ENCODE measurements at regions not wholly inside any gene's neighbourhood (a gene's known extent, or its start where the extent isn't known, plus 50 kb on each side); places are given as distances from the start of the nearest gene placed in this dataset.

DNA sequence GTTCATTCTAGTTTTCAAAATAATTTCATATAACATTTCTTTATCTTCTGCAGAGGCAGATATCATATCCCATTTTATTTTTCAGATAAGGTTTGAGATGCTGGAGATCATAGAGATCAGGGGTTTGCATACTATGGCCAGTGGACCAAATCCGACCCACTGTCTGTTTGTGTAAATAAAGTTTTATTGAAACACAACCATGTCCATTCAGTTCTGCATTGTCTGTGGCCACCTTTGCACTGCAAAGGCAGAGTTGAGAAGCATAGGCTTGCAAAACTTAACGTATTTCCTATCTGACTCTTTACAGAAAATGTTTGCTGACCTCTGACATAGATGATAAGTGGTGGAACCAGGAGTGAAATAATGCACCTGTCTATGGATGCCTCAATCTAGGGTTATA lies 63.9 kb upstream of the SOD3 start:
- no peaks in the 10 kb centered on the region for H3K79me1 ChIP-seq (ENCODE audit: low read length)
- H3K27me3 ChIP-seq (ENCODE audit: insufficient read depth, low read length), result no peaks in the 10 kb centered on the region
- no peak overlapping the region for H4K12ac ChIP-seq (ENCODE audit: low read depth, low read length)
- H3K4ac ChIP-seq (ENCODE audit: low read depth, low read length), result no peak overlapping the region
- H3K14ac ChIP-seq (ENCODE audit: low read length), result no peak overlapping the region
- no peak overlapping the region for H3K9ac ChIP-seq (ENCODE audit: low read length)
- H3K4me1 ChIP-seq (ENCODE audit: control insufficient read depth in 1 of 2, insufficient read depth in 2 of 2, low read length in 2 of 2), result no peaks in the 10 kb centered on the region
- H2BK5ac ChIP-seq (ENCODE audit: low read depth, low read length, poor library complexity), result no peak overlapping the region
- H2AK5ac ChIP-seq (ENCODE audit: low read length), result no peak overlapping the region
- no peak overlapping the region for H4K91ac ChIP-seq (ENCODE audit: low read depth, low read length)
- H3K18ac ChIP-seq (ENCODE audit: low read length), result no peak overlapping the region
- no peak overlapping the region for H2BK120ac ChIP-seq (ENCODE audit: insufficient read depth, low read length, poor library complexity)
- peaks cover 2% of the 10 kb centered on the region for H3K9me3 ChIP-seq (ENCODE audit: insufficient read depth, low read depth, low read length)
- no peak overlapping the region for H2AFZ ChIP-seq (ENCODE audit: insufficient read depth, low read length, poor library complexity)
- no peak overlapping the region for H3K4me3 ChIP-seq (ENCODE audit: low read depth, low read length)
- no peaks in the 10 kb centered on the region for H3K36me3 ChIP-seq (ENCODE audit: control insufficient read depth in 1 of 2, insufficient read depth in 2 of 2, low read length in 2 of 2)
- H4K8ac ChIP-seq (ENCODE audit: low read depth, low read length), result no peak overlapping the region
- no peaks in the 10 kb centered on the region for H3K79me2 ChIP-seq (ENCODE audit: control insufficient read depth, insufficient read depth, low read length, poor library complexity)
- DNase-seq, result no peak
- no peak overlapping the region for H3K23ac ChIP-seq (ENCODE audit: low read length)
- no peak overlapping the region for H3K27ac ChIP-seq (ENCODE audit: low read depth, low read length)
- WGBS (ENCODE audit: extremely low coverage, insufficient coverage, insufficient read length), result no CpG with 5 or more reads among the region's 2 CpGs
- H2BK12ac ChIP-seq (ENCODE audit: low read length), result no peak overlapping the region
- no peak overlapping the region for H3K4me2 ChIP-seq (ENCODE audit: low read length)

DNA sequence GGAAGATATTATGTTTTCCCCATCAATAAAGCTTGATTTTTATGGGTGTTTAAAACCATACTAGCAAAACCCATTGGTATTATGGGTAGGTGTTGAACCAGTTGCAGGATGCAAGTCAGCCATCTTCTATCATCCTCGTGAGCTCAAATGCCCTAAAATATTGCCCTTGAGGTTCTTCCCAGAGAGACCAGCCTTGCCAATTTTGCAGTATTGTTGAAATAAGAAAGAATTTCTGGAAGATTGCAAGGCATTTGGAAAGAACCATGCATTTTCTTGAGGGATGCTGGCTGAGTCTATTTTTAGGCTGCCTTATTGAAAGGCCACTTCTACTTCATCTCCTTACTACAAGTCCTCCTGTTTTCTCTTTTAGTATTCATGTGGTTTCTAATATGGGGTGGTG lies 60.9 kb upstream of the SOD3 start:
- no peak overlapping the region for H3K4ac ChIP-seq (ENCODE audit: low read depth, low read length)
- WGBS (ENCODE audit: extremely low coverage, insufficient coverage, insufficient read length), result no CpG with 5 or more reads among the region's 1 CpG
- H2BK120ac ChIP-seq (ENCODE audit: insufficient read depth, low read length, poor library complexity), result no peak overlapping the region
- no peak overlapping the region for H3K14ac ChIP-seq (ENCODE audit: low read length)
- H3K18ac ChIP-seq (ENCODE audit: low read length), result no peak overlapping the region
- no peaks in the 10 kb centered on the region for H3K79me1 ChIP-seq (ENCODE audit: low read length)
- no peak overlapping the region for H4K12ac ChIP-seq (ENCODE audit: low read depth, low read length)
- no peak overlapping the region for H3K23ac ChIP-seq (ENCODE audit: low read length)
- H4K8ac ChIP-seq (ENCODE audit: low read depth, low read length), result no peak overlapping the region
- no peak overlapping the region for H3K9ac ChIP-seq (ENCODE audit: low read length)
- H3K4me3 ChIP-seq (ENCODE audit: low read depth, low read length), result no peak overlapping the region
- H3K27ac ChIP-seq (ENCODE audit: low read depth, low read length), result no peak overlapping the region
- no peak overlapping the region for H2BK5ac ChIP-seq (ENCODE audit: low read depth, low read length, poor library complexity)
- no peak overlapping the region for H2AK5ac ChIP-seq (ENCODE audit: low read length)
- H3K27me3 ChIP-seq (ENCODE audit: insufficient read depth, low read length), result no peaks in the 10 kb centered on the region
- H3K4me2 ChIP-seq (ENCODE audit: low read length), result no peak overlapping the region
- H2BK12ac ChIP-seq (ENCODE audit: low read length), result no peak overlapping the region
- peak in 1 of 2 donors; percentile 38 for DNase-seq
- H4K91ac ChIP-seq (ENCODE audit: low read depth, low read length), result no peak overlapping the region
- H3K4me1 ChIP-seq (ENCODE audit: control insufficient read depth in 1 of 2, insufficient read depth in 2 of 2, low read length in 2 of 2), result no peaks in the 10 kb centered on the region
- no peak overlapping the region for H2AFZ ChIP-seq (ENCODE audit: insufficient read depth, low read length, poor library complexity)
- no peaks in the 10 kb centered on the region for H3K36me3 ChIP-seq (ENCODE audit: control insufficient read depth in 1 of 2, insufficient read depth in 2 of 2, low read length in 2 of 2)
- no peaks in the 10 kb centered on the region for H3K79me2 ChIP-seq (ENCODE audit: control insufficient read depth, insufficient read depth, low read length, poor library complexity)
- peaks cover 9% of the 10 kb centered on the region for H3K9me3 ChIP-seq (ENCODE audit: insufficient read depth, low read depth, low read length)

DNA sequence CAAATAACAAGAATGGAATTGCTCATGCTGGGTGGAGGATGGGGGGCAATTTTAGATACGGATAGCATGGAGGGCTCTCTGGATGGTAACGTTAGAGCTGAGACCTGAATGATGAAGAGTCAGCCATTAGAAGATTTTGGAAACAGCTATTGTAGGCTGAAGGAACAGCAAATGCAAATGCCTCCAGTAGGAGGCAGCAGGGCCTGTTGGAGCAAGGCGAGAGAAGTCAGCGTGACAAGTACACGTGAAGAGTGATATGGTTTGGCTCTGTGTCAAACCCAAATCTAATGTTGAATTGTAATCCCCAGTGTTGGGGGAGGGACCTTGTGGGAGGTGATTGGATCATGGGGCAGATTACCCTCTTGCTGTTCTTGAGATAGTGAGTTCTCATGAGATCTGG lies 59.3 kb upstream of the SOD3 start:
- Histone ChIP-seq H2BK12ac (ENCODE audit: low read length) (no peak overlapping the region), H3K27me3 (ENCODE audit: insufficient read depth, low read length) (no peaks in the 10 kb centered on the region), H3K4ac (ENCODE audit: low read depth, low read length) (no peak overlapping the region), H3K79me2 (ENCODE audit: control insufficient read depth, insufficient read depth, low read length, poor library complexity) (no peaks in the 10 kb centered on the region), H4K8ac (ENCODE audit: low read depth, low read length) (no peak overlapping the region), H3K9ac (ENCODE audit: low read length) (no peak overlapping the region), H2BK120ac (ENCODE audit: insufficient read depth, low read length, poor library complexity) (no peak overlapping the region), H3K36me3 (ENCODE audit: control insufficient read depth in 1 of 2, insufficient read depth in 2 of 2, low read length in 2 of 2) (no peaks in the 10 kb centered on the region), H2BK5ac (ENCODE audit: low read depth, low read length, poor library complexity) (no peak overlapping the region), H3K4me1 (ENCODE audit: control insufficient read depth in 1 of 2, insufficient read depth in 2 of 2, low read length in 2 of 2) (no peaks in the 10 kb centered on the region), H3K14ac (ENCODE audit: low read length) (no peak overlapping the region), H4K91ac (ENCODE audit: low read depth, low read length) (no peak overlapping the region), H3K23ac (ENCODE audit: low read length) (no peak overlapping the region), H2AFZ (ENCODE audit: insufficient read depth, low read length, poor library complexity) (no peak overlapping the region), H3K9me3 (ENCODE audit: insufficient read depth, low read depth, low read length) (peaks cover 7% of the 10 kb centered on the region), H2AK5ac (ENCODE audit: low read length) (no peak overlapping the region), H3K79me1 (ENCODE audit: low read length) (no peaks in the 10 kb centered on the region), H3K4me2 (ENCODE audit: low read length) (no peak overlapping the region), H3K4me3 (ENCODE audit: low read depth, low read length) (no peak overlapping the region), H4K12ac (ENCODE audit: low read depth, low read length) (no peak overlapping the region), H3K27ac (ENCODE audit: low read depth, low read length) (no peak overlapping the region), H3K18ac (ENCODE audit: low read length) (no peak overlapping the region)
- peak in 1 of 2 donors; percentile 47 for DNase-seq
- no CpG with 5 or more reads among the region's 5 CpGs for WGBS (ENCODE audit: extremely low coverage, insufficient coverage, insufficient read length)

DNA sequence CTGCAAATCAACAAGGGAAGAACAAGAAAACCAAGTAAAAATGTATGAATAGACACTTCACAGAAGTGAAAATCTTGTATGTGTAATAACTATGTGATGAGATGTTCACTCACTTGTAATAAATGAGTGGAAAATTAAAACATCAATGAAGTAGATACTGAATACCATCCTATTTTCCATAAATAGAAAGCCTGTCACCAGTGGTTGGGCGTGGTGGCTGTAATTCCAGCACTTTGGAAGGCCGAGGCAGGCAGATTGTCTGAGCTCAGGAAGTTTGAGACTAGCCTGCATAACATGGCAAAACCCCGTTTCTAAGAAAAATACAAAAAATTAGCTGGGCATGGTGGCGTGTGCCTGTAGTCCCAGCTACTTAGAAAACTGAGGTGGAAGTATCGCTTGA lies 53.5 kb upstream of the SOD3 start:
- no peak overlapping the region for H3K14ac ChIP-seq (ENCODE audit: low read length)
- no peak overlapping the region for H3K9ac ChIP-seq (ENCODE audit: low read length)
- no peak overlapping the region for H4K12ac ChIP-seq (ENCODE audit: low read depth, low read length)
- no peak for DNase-seq
- H3K27ac ChIP-seq (ENCODE audit: low read depth, low read length), result no peak overlapping the region
- no peaks in the 10 kb centered on the region for H3K27me3 ChIP-seq (ENCODE audit: insufficient read depth, low read length)
- no CpG with 5 or more reads among the region's 5 CpGs for WGBS (ENCODE audit: extremely low coverage, insufficient coverage, insufficient read length)
- no peak overlapping the region for H2BK120ac ChIP-seq (ENCODE audit: insufficient read depth, low read length, poor library complexity)
- H4K8ac ChIP-seq (ENCODE audit: low read depth, low read length), result no peak overlapping the region
- H2AK5ac ChIP-seq (ENCODE audit: low read length), result no peak overlapping the region
- no peak overlapping the region for H2AFZ ChIP-seq (ENCODE audit: insufficient read depth, low read length, poor library complexity)
- H3K79me1 ChIP-seq (ENCODE audit: low read length), result no peaks in the 10 kb centered on the region
- no peak overlapping the region for H3K23ac ChIP-seq (ENCODE audit: low read length)
- H3K4me3 ChIP-seq (ENCODE audit: low read depth, low read length), result no peak overlapping the region
- peaks cover 4% of the 10 kb centered on the region in 2 experiments for H3K4me1 ChIP-seq (ENCODE audit: control insufficient read depth in 1 of 2, insufficient read depth in 2 of 2, low read length in 2 of 2)
- no peak overlapping the region for H2BK5ac ChIP-seq (ENCODE audit: low read depth, low read length, poor library complexity)
- H3K4ac ChIP-seq (ENCODE audit: low read depth, low read length), result no peak overlapping the region
- no peaks in the 10 kb centered on the region for H3K79me2 ChIP-seq (ENCODE audit: control insufficient read depth, insufficient read depth, low read length, poor library complexity)
- no peak overlapping the region for H3K4me2 ChIP-seq (ENCODE audit: low read length)
- no peaks in the 10 kb centered on the region for H3K36me3 ChIP-seq (ENCODE audit: control insufficient read depth in 1 of 2, insufficient read depth in 2 of 2, low read length in 2 of 2)
- H4K91ac ChIP-seq (ENCODE audit: low read depth, low read length), result no peak overlapping the region
- H3K9me3 ChIP-seq (ENCODE audit: insufficient read depth, low read depth, low read length), result peaks cover 5% of the 10 kb centered on the region
- no peak overlapping the region for H3K18ac ChIP-seq (ENCODE audit: low read length)
- no peak overlapping the region for H2BK12ac ChIP-seq (ENCODE audit: low read length)

Data from trophoblast cell (in vitro differentiated cells and primary cell).